ENCODE measurements at regions not wholly inside any gene's neighbourhood (a gene's known extent, or its start where the extent isn't known, plus 50 kb on each side); places are given as distances from the start of the nearest gene placed in this dataset.

GRCh38 chr2:187865025-187865424 is 310.8 kb upstream of the TFPI start:
- no peak for TF ChIP-seq CTCF (IDR thresholded peaks at IDR 0.05)
- no peak for TF ChIP-seq POLR2A (IDR thresholded peaks at IDR 0.05)

Measured in testis (tissue), 2 donors.